Testis (tissue), 2 donors: ENCODE measurements at regions not wholly inside any gene's neighbourhood (a gene's known extent, or its start where the extent isn't known, plus 50 kb on each side); places are given as distances from the start of the nearest gene placed in this dataset.
"Not testable (repeated sequence)": the region's sequence is repeated elsewhere in the genome, so short reads cannot be mapped to it uniquely, and the experiment has no call there.

Source experiments
- CTCF ChIP-seq, 3 experiments: fragments of 450-650 bp in 2 of 3; fragments of 200-600 bp in 1 of 3; sonication (generic) in 1 of 3; IDR thresholded peaks; one replicate each; pipeline ENCODE4 v1.5.1; 2016 to 2019; ENCODE audit warnings: antibody characterized with exemption in 3 of 3, mild to moderate bottlenecking in 2 of 3, moderate library complexity in 1 of 3
- POLR2A ChIP-seq: fragments of 450-650 bp; IDR thresholded peaks from one replicate; pipeline ENCODE4 v1.6.1; 2017; ENCODE audit warnings: antibody characterized with exemption, mild to moderate bottlenecking, moderate library complexity

DNA sequence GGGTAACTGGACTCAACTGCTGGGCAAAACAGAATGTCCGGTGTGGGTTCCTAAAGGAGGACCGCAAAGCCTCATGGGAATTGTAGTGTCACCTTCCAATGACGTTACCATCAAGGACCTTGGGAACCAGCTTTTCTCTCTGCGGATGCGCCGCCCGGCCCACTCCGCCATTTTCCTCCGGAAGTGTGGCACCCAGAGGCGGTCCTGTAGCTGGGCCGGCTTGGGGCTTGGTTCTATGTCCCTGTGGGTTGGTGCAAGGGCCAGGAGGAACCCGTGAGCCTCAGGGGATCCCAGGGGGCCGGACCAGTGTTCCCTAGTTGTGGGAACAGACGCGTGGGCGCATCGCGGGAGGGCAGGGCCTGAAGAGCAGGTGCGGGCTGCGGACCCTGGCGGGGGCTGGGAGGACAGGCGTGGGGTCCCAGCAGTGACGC is 175.1 kb downstream of the CWH43 start:
- TF ChIP-seq CTCF (IDR thresholded peaks at IDR 0.05); POLR2A: not testable (repeated sequence)
